ENCODE measurements at regions not wholly inside any gene's neighbourhood (a gene's known extent, or its start where the extent isn't known, plus 50 kb on each side); places are given as distances from the start of the nearest gene placed in this dataset.

GRCh38 chr2:183291436-183291835, 167.2 kb downstream of the NUP35 start:
- DNase-seq: no peak

GRCh38 chr2:183292028-183292427, 167.8 kb downstream of the NUP35 start:
- DNase-seq: no peak

- DNase-seq: no peak
Observed at GRCh38 chr2:183339311-183339710, 215.1 kb downstream of the NUP35 start.

GRCh38 chr2:183341057-183341456, 216.8 kb downstream of the NUP35 start:
- no peak for DNase-seq

- no peak for DNase-seq
Observed at GRCh38 chr2:183347969-183348368, 223.7 kb downstream of the NUP35 start.

GRCh38 chr2:183348492-183348891, 224.2 kb downstream of the NUP35 start:
- DNase-seq: no peak

- no peak for DNase-seq
Observed at GRCh38 chr2:183349091-183349490, 224.8 kb downstream of the NUP35 start.

- no peak for DNase-seq
Observed at GRCh38 chr2:183359867-183360266, 235.6 kb downstream of the NUP35 start.

GRCh38 chr2:183371545-183371944, 247.3 kb downstream of the NUP35 start:
- DNase-seq: no peak

- no peak for DNase-seq
Observed at GRCh38 chr2:183375821-183376220, 251.6 kb downstream of the NUP35 start.

GRCh38 chr2:183383854-183384253, 259.6 kb downstream of the NUP35 start:
- no peak for DNase-seq

GRCh38 chr2:183389546-183390080, 265.4 kb downstream of the NUP35 start:
- DNase-seq: no peak

GRCh38 chr2:183390109-183390508, 265.9 kb downstream of the NUP35 start:
- DNase-seq: no peak

- no peak for DNase-seq
Observed at GRCh38 chr2:183404392-183404791, 280.1 kb downstream of the NUP35 start.

GRCh38 chr2:183408562-183408961, 284.3 kb downstream of the NUP35 start:
- DNase-seq: no peak

- DNase-seq: no peak
Observed at GRCh38 chr2:183409662-183410061, 285.4 kb downstream of the NUP35 start.

GRCh38 chr2:183416753-183417152, 292.5 kb downstream of the NUP35 start:
- DNase-seq: no peak

GRCh38 chr2:183426825-183427224, 302.6 kb downstream of the NUP35 start:
- DNase-seq: no peak

- DNase-seq: no peak
Observed at GRCh38 chr2:183427558-183427957, 303.3 kb downstream of the NUP35 start.

- no peak for DNase-seq
Observed at GRCh38 chr2:183428881-183429280, 304.6 kb downstream of the NUP35 start.

GRCh38 chr2:183438541-183438940, 314.3 kb downstream of the NUP35 start:
- DNase-seq: no peak

GRCh38 chr2:183455056-183455455, 330.8 kb downstream of the NUP35 start:
- DNase-seq: no peak

GRCh38 chr2:183456177-183456576, 331.9 kb downstream of the NUP35 start:
- no peak for DNase-seq

- DNase-seq: no peak
Observed at GRCh38 chr2:183458460-183458859, 334.2 kb downstream of the NUP35 start.

GRCh38 chr2:183459466-183459865, 335.2 kb downstream of the NUP35 start:
- no peak for DNase-seq

- no peak for DNase-seq
Observed at GRCh38 chr2:183463821-183464220, 339.6 kb downstream of the NUP35 start.
